GM23338 (cell line): ENCODE measurements at regions not wholly inside any gene's neighbourhood (a gene's known extent, or its start where the extent isn't known, plus 50 kb on each side); places are given as distances from the start of the nearest gene placed in this dataset.
A peak's percentile ranks its signal among the peaks of the same experiment; 100 is the strongest.

Experiments
- EZH2 ChIP-seq: fragments of 200-600 bp; sonication (generic); IDR thresholded peaks from one replicate; pipeline ENCODE4 v1.8.0; 2017; ENCODE audit warnings: antibody characterized with exemption, mild to moderate bottlenecking, low read depth; ENCODE audit not compliant: unreplicated experiment
- REST ChIP-seq: IDR thresholded peaks from one replicate; pipeline ENCODE4 v1.6.1; 2018; ENCODE audit warnings: antibody characterized with exemption; ENCODE audit not compliant: unreplicated experiment

GRCh38 chr13:50131920-50132903 is 117.0 kb downstream of the KCNRG start:
- TF ChIP-seq REST (no peak), EZH2 (peak; percentile 74)
